ENCODE measurements at regions not wholly inside any gene's neighbourhood (a gene's known extent, or its start where the extent isn't known, plus 50 kb on each side); places are given as distances from the start of the nearest gene placed in this dataset.
"Not testable (repeated sequence)": the region's sequence is repeated elsewhere in the genome, so short reads cannot be mapped to it uniquely, and the experiment has no call there.

DNA sequence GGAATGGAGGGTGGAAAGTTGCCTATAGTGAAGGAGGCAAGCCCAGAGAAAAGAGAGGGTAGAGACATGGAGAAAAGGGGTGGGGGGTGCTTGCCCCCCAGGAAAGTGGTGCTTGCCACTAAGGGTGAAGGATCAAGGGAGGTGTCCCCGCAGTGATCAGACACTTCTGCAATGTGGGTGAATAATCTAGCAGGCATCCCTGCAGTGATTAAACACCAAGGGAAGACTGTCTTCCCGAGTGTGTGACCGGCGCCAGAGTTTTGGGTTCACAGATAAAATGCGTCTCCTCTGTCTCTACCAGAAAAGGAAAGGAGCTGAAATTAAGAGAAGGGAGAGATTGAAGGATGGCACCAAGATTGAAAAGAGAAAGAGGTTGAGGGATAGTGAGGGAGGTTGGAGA, 1076.9 kb downstream of the DNAJB9 start:
- H3K4me3 ChIP-seq (ENCODE audit: low read length in 2 of 2); H3K9me3 ChIP-seq (ENCODE audit: control insufficient read depth in 2 of 2, low read length in 2 of 2); H3K27ac ChIP-seq (ENCODE audit: low read depth in 2 of 2, low read length in 2 of 2); H3K27me3 ChIP-seq (ENCODE audit: control insufficient read depth in 2 of 2, insufficient read depth in 2 of 2, low read length in 2 of 2); H3K36me3 ChIP-seq (ENCODE audit: control insufficient read depth in 2 of 2, insufficient read depth in 2 of 2, low read length in 2 of 2); H3K9ac ChIP-seq (ENCODE audit: low read depth in 1 of 2, low read length in 2 of 2); H3K4me1 ChIP-seq (ENCODE audit: control insufficient read depth in 2 of 2, insufficient read depth in 2 of 2, low read length in 2 of 2): not testable (repeated sequence)

DNA sequence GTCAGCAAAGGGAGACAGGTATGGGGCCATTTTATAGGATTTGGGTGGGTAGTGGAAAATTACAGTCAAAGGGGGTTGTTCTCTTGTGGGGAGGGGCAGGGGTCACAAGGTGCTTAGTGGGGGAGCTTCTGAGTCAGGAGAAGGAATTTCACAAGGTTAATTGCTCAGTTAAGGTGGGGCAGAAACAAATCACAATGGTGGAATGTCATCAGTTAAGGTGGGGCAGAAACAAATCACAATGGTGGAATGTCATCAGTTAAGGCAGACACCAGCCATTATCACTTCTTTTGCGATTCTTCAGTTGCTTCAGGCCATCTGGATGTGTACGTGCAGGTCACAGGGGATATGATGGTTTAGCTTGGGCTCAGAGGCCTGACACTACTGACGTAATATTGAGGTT, 1077.6 kb downstream of the DNAJB9 start:
- not testable (repeated sequence) for H3K9ac ChIP-seq (ENCODE audit: low read depth in 1 of 2, low read length in 2 of 2); H3K4me1 ChIP-seq (ENCODE audit: control insufficient read depth in 2 of 2, insufficient read depth in 2 of 2, low read length in 2 of 2); H3K36me3 ChIP-seq (ENCODE audit: control insufficient read depth in 2 of 2, insufficient read depth in 2 of 2, low read length in 2 of 2)

DNA sequence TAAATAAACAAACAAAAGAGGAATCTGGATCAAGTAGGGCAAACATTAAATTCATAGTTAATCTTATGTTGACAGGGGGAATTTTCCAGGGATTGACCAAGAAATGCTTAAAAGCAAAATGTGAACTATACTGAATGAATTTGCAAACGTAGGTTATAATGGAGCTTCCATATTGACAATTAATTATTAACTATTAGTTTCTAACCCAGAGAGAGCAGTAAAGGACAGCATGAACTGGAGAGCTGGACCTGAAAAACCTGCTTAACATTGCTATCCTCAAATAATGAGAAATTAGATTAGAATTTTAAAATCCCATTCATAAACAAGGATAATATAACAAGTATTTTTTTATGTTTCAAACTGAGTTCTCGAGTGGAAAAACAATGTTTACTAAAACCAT, 1089.6 kb downstream of the DNAJB9 start:
- Histone ChIP-seq H3K4me3 (ENCODE audit: low read length in 2 of 2) (no peak overlapping the region), H3K27me3 (ENCODE audit: control insufficient read depth in 2 of 2, insufficient read depth in 2 of 2, low read length in 2 of 2) (no peaks in the 10 kb centered on the region), H3K9me3 (ENCODE audit: control insufficient read depth in 2 of 2, low read length in 2 of 2) (no peaks in the 10 kb centered on the region), H3K27ac (ENCODE audit: low read depth in 2 of 2, low read length in 2 of 2) (no peak overlapping the region), H3K9ac (ENCODE audit: low read depth in 1 of 2, low read length in 2 of 2) (no peak overlapping the region), H3K4me1 (ENCODE audit: control insufficient read depth in 2 of 2, insufficient read depth in 2 of 2, low read length in 2 of 2) (no peaks in the 10 kb centered on the region), H3K36me3 (ENCODE audit: control insufficient read depth in 2 of 2, insufficient read depth in 2 of 2, low read length in 2 of 2) (no peaks in the 10 kb centered on the region)

More for the DNA sequence above, 1077.6 kb downstream of the DNAJB9 start:
- not testable (repeated sequence) for H3K9me3 ChIP-seq (ENCODE audit: control insufficient read depth in 2 of 2, low read length in 2 of 2); H3K27me3 ChIP-seq (ENCODE audit: control insufficient read depth in 2 of 2, insufficient read depth in 2 of 2, low read length in 2 of 2); H3K4me3 ChIP-seq (ENCODE audit: low read length in 2 of 2); H3K27ac ChIP-seq (ENCODE audit: low read depth in 2 of 2, low read length in 2 of 2)

DNA sequence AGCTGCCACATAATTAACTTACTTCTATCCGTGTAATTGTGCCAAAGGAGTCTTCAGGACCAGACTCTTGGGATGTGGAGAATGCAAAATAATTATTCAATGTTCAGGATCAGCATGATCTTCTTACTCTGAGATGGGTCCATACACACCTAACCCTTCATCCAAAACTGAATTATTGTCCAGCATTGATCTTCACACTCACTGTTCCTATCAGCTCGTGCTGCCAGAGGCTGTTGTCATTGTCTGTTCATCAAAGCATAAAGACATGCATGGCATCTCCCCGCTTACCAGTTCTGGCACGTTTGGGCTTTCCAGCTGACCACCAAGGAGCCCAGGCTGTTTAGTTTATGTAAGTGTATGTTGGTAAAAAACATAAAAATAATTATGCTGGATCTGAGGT, 1090.7 kb downstream of the DNAJB9 start:
- Histone ChIP-seq H3K4me3 (ENCODE audit: low read length in 2 of 2) (no peak overlapping the region), H3K4me1 (ENCODE audit: control insufficient read depth in 2 of 2, insufficient read depth in 2 of 2, low read length in 2 of 2) (no peaks in the 10 kb centered on the region), H3K9me3 (ENCODE audit: control insufficient read depth in 2 of 2, low read length in 2 of 2) (no peaks in the 10 kb centered on the region), H3K36me3 (ENCODE audit: control insufficient read depth in 2 of 2, insufficient read depth in 2 of 2, low read length in 2 of 2) (no peaks in the 10 kb centered on the region), H3K9ac (ENCODE audit: low read depth in 1 of 2, low read length in 2 of 2) (no peak overlapping the region), H3K27me3 (ENCODE audit: control insufficient read depth in 2 of 2, insufficient read depth in 2 of 2, low read length in 2 of 2) (no peaks in the 10 kb centered on the region), H3K27ac (ENCODE audit: low read depth in 2 of 2, low read length in 2 of 2) (no peak overlapping the region)

DNA sequence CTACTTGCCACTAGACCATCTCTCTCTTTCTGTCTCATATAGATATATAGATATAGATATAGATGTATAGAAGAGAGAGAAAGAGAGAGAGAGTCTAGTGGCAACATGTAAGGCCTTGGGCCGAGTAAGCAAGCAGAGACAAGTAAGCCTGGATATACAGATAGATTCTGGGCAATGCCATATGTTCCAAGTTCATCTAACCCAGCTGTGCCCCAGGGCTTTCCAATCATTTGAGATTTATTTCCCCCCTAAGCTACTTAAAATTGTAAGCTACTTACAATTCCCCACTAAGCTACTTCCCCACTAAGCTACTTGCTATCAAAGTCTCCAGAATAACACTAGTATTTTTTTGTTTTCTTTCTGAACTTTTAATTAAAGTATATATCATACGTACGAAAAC, 1094.1 kb downstream of the DNAJB9 start:
- no peak overlapping the region for H3K4me3 ChIP-seq (ENCODE audit: low read length in 2 of 2)
- H3K27ac ChIP-seq (ENCODE audit: low read depth in 2 of 2, low read length in 2 of 2): no peak overlapping the region
- no peak overlapping the region for H3K9ac ChIP-seq (ENCODE audit: low read depth in 1 of 2, low read length in 2 of 2)
- no peaks in the 10 kb centered on the region for H3K36me3 ChIP-seq (ENCODE audit: control insufficient read depth in 2 of 2, insufficient read depth in 2 of 2, low read length in 2 of 2)
- no peaks in the 10 kb centered on the region for H3K9me3 ChIP-seq (ENCODE audit: control insufficient read depth in 2 of 2, low read length in 2 of 2)
- no peaks in the 10 kb centered on the region for H3K4me1 ChIP-seq (ENCODE audit: control insufficient read depth in 2 of 2, insufficient read depth in 2 of 2, low read length in 2 of 2)
- no peaks in the 10 kb centered on the region for H3K27me3 ChIP-seq (ENCODE audit: control insufficient read depth in 2 of 2, insufficient read depth in 2 of 2, low read length in 2 of 2)

DNA sequence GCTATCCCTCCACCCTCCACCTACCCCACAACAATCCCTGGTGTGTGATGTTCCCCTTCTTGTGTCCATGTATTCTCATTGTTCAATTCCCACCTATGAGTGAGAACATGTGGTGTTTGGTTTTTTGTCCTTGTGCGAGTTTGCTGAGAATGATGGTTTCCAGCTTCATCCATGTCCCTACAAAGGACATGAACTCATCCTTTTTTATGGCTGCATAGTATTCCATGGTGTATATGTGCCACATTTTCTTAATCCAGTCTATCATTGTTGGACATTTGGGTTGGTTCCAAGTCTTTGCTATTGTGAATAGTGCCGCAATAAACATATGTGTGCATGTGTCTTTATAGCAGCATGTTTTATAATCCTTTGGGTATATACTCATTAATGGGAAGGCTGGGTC, 1117.6 kb downstream of the DNAJB9 start:
- not testable (repeated sequence) for H3K9ac ChIP-seq (ENCODE audit: low read depth in 1 of 2, low read length in 2 of 2); H3K9me3 ChIP-seq (ENCODE audit: control insufficient read depth in 2 of 2, low read length in 2 of 2); H3K4me3 ChIP-seq (ENCODE audit: low read length in 2 of 2); H3K27ac ChIP-seq (ENCODE audit: low read depth in 2 of 2, low read length in 2 of 2); H3K4me1 ChIP-seq (ENCODE audit: control insufficient read depth in 2 of 2, insufficient read depth in 2 of 2, low read length in 2 of 2); H3K36me3 ChIP-seq (ENCODE audit: control insufficient read depth in 2 of 2, insufficient read depth in 2 of 2, low read length in 2 of 2); H3K27me3 ChIP-seq (ENCODE audit: control insufficient read depth in 2 of 2, insufficient read depth in 2 of 2, low read length in 2 of 2)

DNA sequence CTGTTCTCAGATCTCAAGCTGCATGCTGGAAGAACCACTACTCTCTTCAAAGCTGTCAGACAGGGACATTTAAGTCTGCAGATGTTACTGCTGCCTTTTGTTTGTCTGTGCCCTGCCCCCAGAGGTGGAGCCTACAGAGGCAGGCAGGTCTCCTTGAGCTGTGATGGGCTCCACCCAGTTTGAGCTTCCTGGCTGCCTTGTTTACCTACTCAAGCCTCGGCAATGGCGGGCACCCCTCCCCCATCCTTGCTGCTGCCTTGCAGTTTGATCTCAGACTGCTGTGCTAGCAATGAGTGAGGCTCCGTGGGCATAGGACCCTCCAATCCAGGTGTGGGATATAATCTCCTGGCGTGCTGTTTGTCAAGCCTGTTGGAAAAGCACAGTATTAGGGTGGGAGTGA, 1122.9 kb downstream of the DNAJB9 start:
- not testable (repeated sequence) for H3K27me3 ChIP-seq (ENCODE audit: control insufficient read depth in 2 of 2, insufficient read depth in 2 of 2, low read length in 2 of 2); H3K36me3 ChIP-seq (ENCODE audit: control insufficient read depth in 2 of 2, insufficient read depth in 2 of 2, low read length in 2 of 2); H3K9me3 ChIP-seq (ENCODE audit: control insufficient read depth in 2 of 2, low read length in 2 of 2); H3K4me3 ChIP-seq (ENCODE audit: low read length in 2 of 2); H3K9ac ChIP-seq (ENCODE audit: low read depth in 1 of 2, low read length in 2 of 2); H3K27ac ChIP-seq (ENCODE audit: low read depth in 2 of 2, low read length in 2 of 2); H3K4me1 ChIP-seq (ENCODE audit: control insufficient read depth in 2 of 2, insufficient read depth in 2 of 2, low read length in 2 of 2)

DNA sequence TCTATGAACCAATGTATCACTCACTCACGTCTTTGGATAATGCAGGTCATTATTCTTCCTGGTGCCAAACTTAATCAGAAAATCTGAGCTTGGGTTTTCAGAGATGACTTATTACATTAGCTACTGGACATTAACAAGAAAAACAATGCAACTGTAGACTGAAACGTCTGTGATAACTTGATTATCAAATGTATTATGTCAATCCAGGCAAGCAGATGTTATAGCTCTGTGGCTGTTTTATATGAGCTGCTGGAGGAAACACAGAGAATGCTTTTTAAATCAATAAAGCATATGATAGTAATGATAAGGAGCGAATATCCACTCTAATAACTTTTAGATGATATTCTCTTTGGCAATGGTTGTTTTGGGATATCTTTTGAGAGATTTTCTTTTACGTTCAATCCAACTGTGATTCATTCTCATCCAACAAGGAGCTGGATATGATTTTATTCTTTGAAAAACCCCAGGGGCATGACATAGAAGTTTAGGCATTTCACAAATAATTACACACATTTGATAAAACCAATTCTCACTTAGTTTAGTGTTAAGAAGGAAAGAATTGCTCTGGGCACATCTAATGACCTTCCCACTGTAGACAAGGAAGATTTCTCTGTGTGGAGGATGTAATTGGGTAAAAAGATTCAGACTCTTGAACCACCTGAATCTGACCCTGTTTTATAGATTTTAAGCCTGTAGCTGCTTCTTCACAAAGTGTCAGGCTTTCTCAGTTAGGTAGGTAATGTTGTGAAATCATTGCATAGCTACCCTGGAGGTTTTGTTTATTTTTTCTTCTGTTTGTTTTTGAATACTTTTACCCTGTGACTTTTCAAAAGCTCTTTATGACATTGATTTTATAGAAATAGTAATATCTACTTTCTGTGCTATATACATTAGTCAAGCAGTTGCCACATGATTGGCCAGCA, 1124.7 kb downstream of the DNAJB9 start:
- Histone ChIP-seq H3K4me3 (ENCODE audit: low read length in 2 of 2) (no peak overlapping the region), H3K4me1 (ENCODE audit: control insufficient read depth in 2 of 2, insufficient read depth in 2 of 2, low read length in 2 of 2) (no peaks in the 10 kb centered on the region)

DNA sequence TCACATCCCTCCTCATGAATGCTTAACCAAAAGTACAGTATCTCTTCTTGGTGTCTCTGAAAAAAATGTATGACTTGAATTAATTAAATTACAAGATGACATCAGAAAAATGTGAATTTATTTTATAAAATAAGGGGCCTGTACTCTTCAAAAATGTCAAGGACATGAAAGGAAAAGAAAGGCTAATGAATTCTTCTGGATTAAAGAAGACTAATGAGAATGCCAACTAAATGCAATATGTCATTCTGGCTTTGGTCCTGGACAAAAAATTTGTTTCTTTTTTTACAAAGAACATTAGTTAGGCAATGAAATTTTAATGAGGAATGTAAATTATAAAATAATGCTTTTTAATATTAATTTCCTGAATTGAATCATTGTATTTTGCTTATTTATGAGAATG, 1125.7 kb downstream of the DNAJB9 start:
- Histone ChIP-seq H3K4me3 (ENCODE audit: low read length in 2 of 2) (no peak overlapping the region), H3K9me3 (ENCODE audit: control insufficient read depth in 2 of 2, low read length in 2 of 2) (no peaks in the 10 kb centered on the region), H3K4me1 (ENCODE audit: control insufficient read depth in 2 of 2, insufficient read depth in 2 of 2, low read length in 2 of 2) (no peaks in the 10 kb centered on the region), H3K27ac (ENCODE audit: low read depth in 2 of 2, low read length in 2 of 2) (no peak overlapping the region), H3K27me3 (ENCODE audit: control insufficient read depth in 2 of 2, insufficient read depth in 2 of 2, low read length in 2 of 2) (no peaks in the 10 kb centered on the region), H3K36me3 (ENCODE audit: control insufficient read depth in 2 of 2, insufficient read depth in 2 of 2, low read length in 2 of 2) (no peaks in the 10 kb centered on the region), H3K9ac (ENCODE audit: low read depth in 1 of 2, low read length in 2 of 2) (no peak overlapping the region)

More for the DNA sequence above, 1124.7 kb downstream of the DNAJB9 start:
- H3K36me3 ChIP-seq (ENCODE audit: control insufficient read depth in 2 of 2, insufficient read depth in 2 of 2, low read length in 2 of 2): no peaks in the 10 kb centered on the region
- H3K9ac ChIP-seq (ENCODE audit: low read depth in 1 of 2, low read length in 2 of 2): no peak overlapping the region
- no peaks in the 10 kb centered on the region for H3K9me3 ChIP-seq (ENCODE audit: control insufficient read depth in 2 of 2, low read length in 2 of 2)
- no peak overlapping the region for H3K27ac ChIP-seq (ENCODE audit: low read depth in 2 of 2, low read length in 2 of 2)
- no peaks in the 10 kb centered on the region for H3K27me3 ChIP-seq (ENCODE audit: control insufficient read depth in 2 of 2, insufficient read depth in 2 of 2, low read length in 2 of 2)

DNA sequence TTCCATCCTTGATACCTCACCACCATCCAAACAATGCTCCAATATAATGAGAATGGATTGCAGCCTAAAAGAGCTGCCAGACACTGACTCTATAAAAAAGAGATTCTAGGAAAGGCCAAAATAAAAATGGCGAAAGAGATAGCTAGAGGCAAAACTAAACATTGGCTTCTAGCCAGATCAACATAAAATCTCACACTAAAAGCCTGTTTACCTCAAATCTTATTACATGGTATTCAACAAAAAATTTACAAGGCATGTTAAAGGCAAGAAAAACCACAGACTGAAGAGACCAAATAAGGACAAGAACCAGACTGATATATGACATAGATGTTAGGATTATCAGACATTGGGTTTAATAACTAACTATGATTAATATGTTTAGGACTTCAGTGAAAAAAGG, 1127.0 kb downstream of the DNAJB9 start:
- H3K9me3 ChIP-seq (ENCODE audit: control insufficient read depth in 2 of 2, low read length in 2 of 2): no peaks in the 10 kb centered on the region
- H3K27ac ChIP-seq (ENCODE audit: low read depth in 2 of 2, low read length in 2 of 2): no peak overlapping the region
- no peaks in the 10 kb centered on the region for H3K36me3 ChIP-seq (ENCODE audit: control insufficient read depth in 2 of 2, insufficient read depth in 2 of 2, low read length in 2 of 2)
- H3K9ac ChIP-seq (ENCODE audit: low read depth in 1 of 2, low read length in 2 of 2): no peak overlapping the region
- H3K4me3 ChIP-seq (ENCODE audit: low read length in 2 of 2): no peak overlapping the region
- no peaks in the 10 kb centered on the region for H3K4me1 ChIP-seq (ENCODE audit: control insufficient read depth in 2 of 2, insufficient read depth in 2 of 2, low read length in 2 of 2)
- no peaks in the 10 kb centered on the region for H3K27me3 ChIP-seq (ENCODE audit: control insufficient read depth in 2 of 2, insufficient read depth in 2 of 2, low read length in 2 of 2)

Data from mucosa of rectum (tissue), 2 donors.